Epithelial cell of proximal tubule (primary cell): ENCODE measurements at regions not wholly inside any gene's neighbourhood (a gene's known extent, or its start where the extent isn't known, plus 50 kb on each side); places are given as distances from the start of the nearest gene placed in this dataset.

Experiments
- DNase-seq: peaks from one replicate; pipeline ENCODE4 v3.0.0-alpha.2; 2011; ENCODE audit warnings: low read depth
- H3K4me3 ChIP-seq: 2 replicates; pipeline ENCODE4 v1.5.1; 2011; ENCODE audit warnings: low read depth, mild to moderate bottlenecking, low read length
- CTCF ChIP-seq: conservative IDR thresholded peaks from 2 replicates; pipeline ENCODE4 v1.5.1; 2012; ENCODE audit warnings: low read depth, mild to moderate bottlenecking, low read length

- no peak overlapping the region for H3K4me3 ChIP-seq
- no peak for TF ChIP-seq CTCF
- DNase-seq: no peak
Measured at GRCh38 chr16:73448970-73449369, 401.0 kb upstream of the ZFHX3 start.

DNA sequence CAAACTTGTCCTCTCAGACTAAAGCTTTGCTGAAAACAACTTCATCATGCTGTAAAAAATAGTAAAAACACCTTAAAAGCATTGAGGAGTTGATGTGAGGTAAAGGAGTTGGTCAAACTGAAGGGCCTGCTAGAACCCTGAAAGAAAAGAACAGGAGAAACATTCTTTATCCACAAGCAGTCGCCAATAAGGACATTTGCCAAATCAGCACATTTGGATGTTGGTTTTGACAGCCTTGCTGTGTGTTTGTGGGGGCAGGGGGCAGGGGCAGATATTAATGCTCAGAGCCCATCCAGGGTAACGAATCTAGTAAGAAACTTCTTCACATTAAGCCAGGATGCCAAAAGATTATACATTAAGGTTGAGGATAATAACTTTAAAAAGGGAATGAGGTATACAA is 399.9 kb upstream of the ZFHX3 start:
- DNase-seq: no peak
- no peak for TF ChIP-seq CTCF
- no peak overlapping the region for H3K4me3 ChIP-seq

DNA sequence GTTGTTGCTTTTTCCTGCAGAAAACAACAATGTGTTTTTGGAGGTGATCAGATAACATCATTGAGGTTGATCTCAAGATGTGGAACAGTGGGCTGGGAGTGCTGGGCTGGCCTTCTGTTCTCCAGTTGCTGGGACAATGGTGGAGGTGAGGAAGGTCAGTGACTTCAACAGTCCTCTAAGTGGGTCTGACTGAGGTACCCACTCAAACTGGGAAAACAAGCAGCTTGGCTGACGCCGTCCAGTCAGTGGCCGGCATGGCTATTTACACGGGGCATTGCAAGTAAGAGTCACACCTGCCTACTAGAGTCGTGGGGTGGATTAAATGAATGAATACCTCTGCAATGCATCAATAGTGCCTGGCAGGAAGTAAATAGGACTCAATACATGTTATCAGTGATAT is 386.7 kb upstream of the ZFHX3 start:
- no peak for DNase-seq
- no peak for TF ChIP-seq CTCF

GRCh38 chr16:73433731-73434307 is 385.9 kb upstream of the ZFHX3 start:
- TF ChIP-seq CTCF: no peak
- DNase-seq: no peak

More for the DNA sequence above, 386.7 kb upstream of the ZFHX3 start:
- H3K4me3 ChIP-seq: no peak overlapping the region

GRCh38 chr16:73432850-73433730 is 385.2 kb upstream of the ZFHX3 start:
- DNase-seq: no peak
- no peak for TF ChIP-seq CTCF
- H3K4me3 ChIP-seq: no peak overlapping the region

More at GRCh38 chr16:73433731-73434307, 385.9 kb upstream of the ZFHX3 start:
- H3K4me3 ChIP-seq: no peak overlapping the region

- no peak overlapping the region for H3K4me3 ChIP-seq
- TF ChIP-seq CTCF: no peak
- no peak for DNase-seq
Measured at GRCh38 chr16:73430138-73430537, 382.2 kb upstream of the ZFHX3 start.
